HuH-7 (cell line): ENCODE measurements at regions not wholly inside any gene's neighbourhood (a gene's known extent, or its start where the extent isn't known, plus 50 kb on each side); places are given as distances from the start of the nearest gene placed in this dataset.

Experiments used
- DNase-seq: peaks from one replicate; pipeline ENCODE4 v3.0.0; 2011; ENCODE audit warnings: low spot score

DNA sequence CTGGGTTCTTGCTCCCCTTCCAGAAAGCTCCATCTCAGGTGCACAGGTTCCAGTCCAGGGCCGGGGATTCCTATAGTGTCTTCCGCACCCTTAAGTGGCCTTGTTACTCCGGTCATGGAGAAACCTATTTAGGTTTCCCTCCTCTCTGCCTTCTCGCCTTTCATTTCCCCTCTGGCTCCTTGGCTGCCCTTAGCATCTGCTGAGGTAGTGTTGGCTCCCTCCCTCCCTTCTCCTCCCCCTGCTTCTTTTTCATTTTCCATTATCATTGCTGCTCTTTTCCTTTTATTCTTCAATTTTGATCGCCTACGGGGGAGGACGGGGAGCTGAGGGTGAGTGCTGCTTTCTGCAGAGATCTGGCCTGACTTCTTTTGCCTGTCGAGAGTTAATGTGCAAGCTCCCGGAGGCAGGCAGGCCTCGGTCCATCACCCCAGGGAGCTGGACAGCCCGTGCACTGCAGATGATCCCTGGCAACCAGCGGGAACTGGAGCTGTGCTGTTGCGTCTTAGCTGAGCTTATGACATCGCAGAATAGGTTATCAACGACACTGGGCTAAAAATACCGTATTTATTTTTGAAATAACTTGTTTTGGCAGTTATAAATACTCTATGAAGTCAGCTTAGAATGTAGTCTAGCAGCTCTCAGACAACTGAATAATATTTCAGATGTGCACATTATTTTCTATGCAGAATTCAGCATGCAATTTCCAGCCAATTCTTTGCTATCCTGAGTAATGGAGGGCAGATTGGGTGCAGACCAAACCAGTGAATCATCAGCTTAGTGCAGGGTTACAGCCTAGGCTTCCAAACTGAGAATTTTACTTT lies 141.9 kb downstream of the SLC4A3 start:
- DNase-seq, result no peak

DNA sequence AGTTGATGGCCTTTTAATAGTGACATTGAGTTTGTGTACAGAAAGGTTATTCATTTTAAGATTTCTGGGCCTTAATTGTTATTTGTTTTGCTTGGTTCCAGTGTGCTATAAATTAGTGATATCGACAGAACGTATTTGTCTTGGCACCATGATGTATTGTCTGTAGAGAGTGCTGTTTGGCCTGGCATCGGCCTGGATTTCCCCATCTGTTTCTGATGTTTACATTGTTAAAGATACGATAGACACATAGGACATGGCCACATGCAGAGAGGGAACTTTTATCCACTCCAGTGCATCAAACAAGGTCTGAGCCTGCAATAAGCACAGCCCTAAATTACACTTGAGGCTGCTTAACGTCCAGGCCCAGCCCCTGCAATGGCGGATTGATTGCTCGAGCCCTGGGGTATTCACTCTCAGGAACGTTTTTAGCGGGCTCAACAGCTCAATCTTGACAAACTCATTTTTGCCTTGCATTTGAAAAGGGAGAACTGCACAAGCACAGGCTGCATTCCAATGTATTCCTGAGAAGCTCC lies 144.7 kb downstream of the SLC4A3 start:
- no peak for DNase-seq

DNA sequence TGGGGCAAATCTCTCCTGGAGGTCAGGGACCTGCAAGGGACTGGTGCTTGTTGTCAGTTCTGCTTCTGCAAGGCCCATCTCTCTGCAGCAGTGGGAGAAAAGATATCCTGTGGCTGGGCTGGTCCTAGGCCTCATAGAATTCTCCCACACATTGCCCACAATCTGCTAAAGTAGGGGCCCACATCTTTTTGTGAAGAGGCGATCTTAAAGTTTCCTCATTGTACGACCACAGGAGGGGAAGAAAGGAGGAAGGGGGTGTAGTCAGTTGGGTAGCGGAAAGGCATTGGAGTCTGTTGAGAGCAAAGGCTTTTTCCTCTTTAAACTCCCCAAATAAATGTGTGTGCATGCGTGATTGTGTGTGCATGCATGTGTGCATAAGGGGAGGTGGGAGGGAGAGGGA lies 145.3 kb downstream of the SLC4A3 start:
- DNase-seq, result no peak

DNA sequence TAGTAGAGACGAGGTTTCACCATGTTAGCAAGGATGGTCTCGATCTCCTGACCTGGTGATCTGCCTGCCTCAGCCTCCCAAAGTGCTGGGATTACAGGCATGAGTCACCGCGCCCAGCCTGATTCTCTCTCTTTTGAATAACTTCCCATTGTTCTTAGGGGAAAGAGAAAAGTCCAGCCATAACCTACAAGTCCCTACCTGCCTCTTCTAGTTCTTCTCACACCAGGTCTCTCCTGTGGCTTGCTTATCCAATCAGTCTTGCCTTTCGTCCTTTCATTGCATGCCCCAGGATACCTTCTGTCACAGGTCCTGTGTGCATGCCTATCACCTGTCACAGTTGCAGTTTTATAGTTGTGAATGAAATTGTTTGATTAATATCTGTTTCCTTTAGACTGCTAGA lies 148.1 kb downstream of the SLC4A3 start:
- no peak for DNase-seq

DNA sequence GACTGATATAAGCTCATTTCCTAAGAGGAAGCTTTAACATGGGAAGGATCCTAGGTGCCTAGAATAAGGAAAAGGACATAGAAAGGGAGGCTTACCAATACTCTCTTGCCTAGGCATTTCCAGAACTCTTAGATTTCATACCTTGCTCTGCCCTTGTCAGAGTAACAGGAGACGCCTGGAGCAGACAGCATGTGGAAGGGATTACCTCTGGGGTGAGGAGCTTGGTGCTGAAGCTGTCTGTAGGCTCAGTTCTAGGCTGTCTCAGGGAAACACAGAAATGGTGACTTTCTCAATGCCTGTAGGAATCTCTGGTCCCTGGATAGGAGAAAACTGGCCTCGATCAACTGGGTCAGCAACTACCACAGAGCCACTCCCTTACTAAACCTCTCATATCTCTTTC lies 150.0 kb downstream of the SLC4A3 start:
- DNase-seq, result no peak

DNA sequence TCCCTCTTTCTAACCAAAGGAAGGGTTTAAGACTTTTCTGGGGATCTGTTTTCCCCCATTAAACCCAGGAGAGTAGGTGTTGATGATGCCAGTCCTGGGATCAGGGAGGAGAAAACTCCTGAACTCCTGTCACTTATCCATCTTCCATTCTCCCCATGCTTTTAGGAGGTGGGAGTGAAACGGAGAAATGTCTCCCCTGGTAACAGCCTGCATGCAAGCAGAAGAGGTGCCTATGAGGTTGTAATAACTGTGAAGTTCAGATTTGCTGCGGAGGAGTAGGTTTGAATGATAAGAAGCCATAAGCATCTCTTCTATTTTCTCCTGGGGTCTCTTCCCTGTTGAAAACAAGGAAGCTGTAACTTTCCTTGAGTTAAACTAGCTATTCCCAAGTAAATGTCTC lies 150.8 kb downstream of the SLC4A3 start:
- DNase-seq, result no peak

DNA sequence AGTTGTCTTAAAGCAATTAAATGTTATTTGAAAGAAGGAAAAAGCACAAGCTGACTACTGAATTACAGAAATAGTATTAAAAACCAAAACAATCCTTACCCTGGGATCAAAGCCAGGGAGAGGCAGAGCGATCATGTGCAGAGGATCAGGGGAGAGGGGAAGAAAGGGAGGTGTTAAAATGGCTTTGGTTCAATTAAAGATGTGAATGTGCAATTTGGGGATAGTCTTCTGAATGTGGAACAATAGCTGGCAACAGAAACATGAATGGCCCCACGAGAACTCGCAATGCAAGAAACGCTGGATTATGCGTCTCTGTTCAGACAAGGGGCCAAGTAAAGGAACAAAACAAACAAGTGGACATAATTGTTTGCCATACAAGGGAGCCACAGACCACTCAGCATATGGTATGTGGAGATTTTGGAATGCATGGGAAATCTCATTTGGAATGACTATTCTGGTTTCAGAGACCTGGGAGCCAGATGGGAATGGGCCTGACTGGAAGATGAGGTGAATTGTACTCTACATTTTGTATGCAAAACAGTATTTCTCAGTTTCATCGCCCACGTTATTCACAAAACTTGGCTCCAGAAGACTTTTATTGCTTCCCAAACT lies 155.4 kb downstream of the SLC4A3 start:
- DNase-seq, result no peak

DNA sequence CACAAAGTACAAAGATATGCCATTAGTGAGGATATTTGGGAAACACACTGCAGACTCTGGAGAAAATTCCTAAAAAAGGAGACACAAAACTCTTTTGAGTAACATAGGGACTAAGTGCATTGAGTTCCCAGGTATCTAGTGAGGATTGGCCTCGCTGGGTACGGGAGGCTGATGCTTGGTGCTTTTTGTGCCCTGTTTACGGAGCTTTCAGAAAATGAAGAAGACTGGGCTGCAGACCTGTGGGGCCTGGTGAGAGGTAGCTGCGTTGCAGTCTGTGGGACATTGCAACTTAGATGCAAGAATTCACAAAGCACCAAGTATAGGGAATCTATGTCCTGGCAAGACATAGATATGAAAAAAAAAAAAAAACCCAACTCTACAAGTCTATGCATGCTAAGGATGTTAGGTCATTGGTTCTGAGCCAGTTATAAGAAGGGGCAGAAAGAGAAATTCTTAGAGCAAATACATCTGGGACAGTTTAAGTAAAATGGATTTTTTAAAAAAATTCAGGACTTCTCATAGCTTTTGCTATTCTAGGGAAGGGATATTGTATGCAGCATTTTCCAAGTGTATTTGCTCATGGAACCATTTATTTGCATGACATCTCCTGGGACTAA lies 156.0 kb downstream of the SLC4A3 start:
- no peak for DNase-seq

DNA sequence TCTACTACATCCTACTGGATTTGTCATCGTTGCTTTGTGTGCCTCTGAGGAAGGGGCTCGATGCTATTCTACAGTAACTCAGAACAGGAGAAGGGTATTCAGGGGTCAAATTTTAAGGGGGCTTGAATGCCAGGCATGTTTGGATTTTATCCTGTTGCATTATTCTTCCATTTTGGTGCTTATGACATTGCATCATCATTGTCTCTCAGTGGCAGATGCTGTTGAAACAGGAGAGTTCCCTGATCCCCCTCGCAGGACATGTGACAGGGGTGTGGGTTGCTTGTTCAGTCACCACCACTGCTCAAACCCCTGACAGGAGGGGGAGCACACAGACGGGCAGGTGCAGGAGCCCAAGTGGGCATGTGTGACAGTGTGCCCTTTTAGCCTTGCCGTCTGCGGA lies 156.7 kb downstream of the SLC4A3 start:
- no peak for DNase-seq

DNA sequence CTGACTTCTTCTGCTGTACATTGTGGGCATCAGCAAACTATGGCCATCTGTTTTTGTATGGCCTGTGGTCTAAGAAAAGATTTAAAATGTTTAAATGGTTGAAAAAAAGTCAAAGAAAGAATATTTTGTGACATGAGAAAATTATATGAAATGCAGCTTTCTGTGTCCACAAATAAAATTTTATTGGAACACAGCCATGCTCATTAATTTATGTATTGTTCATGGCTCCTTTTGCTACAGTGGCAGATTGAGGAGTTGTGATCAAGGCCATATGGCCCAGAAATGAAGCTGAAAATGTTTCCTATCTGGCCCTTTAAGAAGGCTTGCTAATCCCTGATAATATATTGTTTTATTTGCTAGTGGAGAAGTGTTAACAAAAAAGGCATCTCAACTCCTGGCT lies 162.0 kb downstream of the SLC4A3 start:
- DNase-seq, result no peak

DNA sequence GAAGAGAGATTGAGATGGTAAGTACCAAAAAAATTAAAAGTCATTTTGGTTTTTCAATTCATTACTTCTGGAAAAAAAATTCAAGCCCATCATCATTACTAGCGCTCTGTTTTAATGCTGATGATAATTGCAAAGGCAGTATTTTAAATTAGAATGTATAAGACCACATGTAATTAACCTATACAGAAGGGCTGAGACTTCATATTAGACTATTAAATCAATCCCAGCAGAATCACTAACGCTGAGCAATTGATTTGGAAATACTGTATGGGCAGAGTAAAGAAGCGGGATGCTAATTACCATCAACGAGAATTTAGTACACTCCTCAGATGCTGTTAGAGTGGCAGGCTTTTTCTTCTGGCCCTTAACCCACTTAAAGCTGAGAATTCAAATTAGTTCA lies 165.0 kb downstream of the SLC4A3 start:
- DNase-seq, result no peak

DNA sequence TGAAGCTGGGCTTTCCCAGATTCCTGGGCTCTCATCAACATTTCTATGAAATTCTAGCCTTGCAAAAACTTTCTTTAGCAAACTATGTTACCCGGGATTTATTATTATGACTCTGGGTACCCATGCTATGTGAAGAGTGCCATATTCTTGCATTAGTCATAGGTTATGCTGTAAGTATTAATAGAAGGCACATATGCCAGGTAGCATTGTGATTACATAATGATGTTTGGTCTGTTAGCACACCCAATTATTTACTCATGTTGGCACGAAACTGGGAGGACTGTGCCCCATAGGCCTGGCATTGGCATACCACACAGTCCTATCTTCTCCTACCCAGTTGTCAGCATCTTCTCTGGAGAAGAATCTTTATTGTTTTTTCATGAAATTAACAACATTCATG lies 171.0 kb downstream of the SLC4A3 start:
- no peak for DNase-seq

DNA sequence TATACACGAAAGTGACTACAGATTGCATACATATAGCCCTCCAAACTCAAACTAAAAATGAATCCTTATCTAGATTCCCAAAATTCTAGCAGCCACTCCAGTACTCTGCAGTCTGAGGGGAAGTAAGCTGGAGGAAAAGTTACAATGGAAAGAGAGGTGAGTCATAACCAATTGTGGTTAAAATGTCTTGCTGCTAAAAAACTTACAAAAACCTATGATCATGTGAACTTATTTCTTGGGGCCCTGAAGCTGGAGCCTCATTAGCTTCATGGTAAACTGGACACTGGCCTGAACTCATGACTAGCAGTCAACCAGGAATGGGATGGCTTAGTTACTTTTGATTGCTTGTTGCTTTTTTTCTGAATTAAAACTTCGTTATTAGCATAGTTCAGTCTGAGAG lies 175.9 kb downstream of the SLC4A3 start:
- no peak for DNase-seq

DNA sequence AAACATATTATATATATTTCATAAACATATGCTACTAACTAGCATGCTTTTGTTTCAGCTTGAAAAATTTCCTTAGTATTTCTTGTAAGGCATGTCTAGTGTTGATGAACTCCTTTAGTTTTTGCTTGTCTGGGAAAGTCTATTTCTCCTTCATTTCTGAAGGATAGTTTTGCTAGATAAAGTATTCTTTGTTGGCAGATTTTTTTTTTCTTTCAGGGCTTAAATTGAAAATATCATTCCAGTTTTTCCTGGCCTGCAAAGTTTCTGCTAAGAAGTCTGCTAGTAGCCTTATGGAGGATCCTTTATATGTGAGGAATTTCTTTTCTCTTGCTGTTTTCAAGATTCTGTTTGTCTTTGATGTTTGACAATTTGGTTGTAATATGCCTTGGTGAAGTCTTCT lies 183.5 kb downstream of the SLC4A3 start:
- DNase-seq, result no peak

DNA sequence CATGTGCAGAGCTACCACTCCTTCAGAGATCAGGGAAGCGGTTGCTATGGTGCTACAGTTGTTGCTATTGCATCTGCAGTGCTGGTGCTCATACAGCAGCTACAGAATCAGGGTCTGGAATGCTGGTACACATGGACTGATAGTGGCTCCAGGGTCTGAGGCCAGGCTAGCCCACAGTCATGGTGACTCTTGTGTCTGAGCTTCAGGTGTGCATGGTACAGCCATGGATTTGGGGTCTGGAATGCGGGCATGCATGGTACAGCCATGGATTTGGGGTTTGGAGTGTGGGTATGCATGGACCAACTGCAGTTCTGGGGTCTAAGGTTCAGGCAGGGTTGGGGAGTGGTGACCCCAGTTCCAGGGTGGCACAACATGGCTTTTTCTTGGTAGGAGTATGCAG lies 185.2 kb downstream of the SLC4A3 start:
- DNase-seq, result no peak

DNA sequence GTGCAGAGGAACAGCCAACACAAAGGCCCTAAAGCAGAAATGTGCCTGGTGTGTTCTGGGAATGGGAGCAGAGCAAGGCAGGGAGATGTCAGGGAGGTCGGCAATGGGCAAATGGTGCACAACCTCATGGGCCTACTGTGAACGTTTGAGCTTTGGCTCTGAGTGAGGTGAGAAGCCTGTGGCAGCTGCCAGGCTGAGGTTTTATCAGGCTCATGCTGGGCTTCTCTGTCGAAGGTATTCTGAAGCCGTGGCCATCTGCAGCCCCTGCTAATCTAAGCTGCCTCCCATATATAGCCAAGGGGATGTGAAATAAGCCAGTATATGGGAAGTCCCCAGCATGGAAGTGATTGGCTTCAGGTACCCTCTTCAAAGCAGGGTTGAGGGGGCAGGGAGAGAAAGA lies 193.3 kb downstream of the SLC4A3 start:
- DNase-seq, result no peak

DNA sequence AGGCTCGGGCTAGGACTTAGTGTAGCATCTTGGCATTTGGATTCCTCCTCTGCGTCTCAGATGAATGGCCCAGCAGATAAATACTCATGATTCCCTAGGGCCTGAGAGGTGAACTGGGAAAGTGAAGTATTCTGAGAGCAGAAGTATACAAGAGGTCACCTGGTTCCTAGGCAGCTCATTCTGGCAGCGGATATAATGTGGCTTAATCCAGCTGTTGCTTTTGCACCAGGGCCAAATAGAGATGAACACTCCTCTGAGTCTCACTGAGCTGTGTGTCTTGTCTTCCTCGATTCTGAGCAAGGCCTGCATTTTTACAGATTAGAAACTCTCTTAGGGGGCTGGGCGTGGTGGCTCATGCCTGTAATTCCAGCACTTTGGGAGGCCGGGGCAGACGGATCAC lies 196.1 kb downstream of the SLC4A3 start:
- no peak for DNase-seq

DNA sequence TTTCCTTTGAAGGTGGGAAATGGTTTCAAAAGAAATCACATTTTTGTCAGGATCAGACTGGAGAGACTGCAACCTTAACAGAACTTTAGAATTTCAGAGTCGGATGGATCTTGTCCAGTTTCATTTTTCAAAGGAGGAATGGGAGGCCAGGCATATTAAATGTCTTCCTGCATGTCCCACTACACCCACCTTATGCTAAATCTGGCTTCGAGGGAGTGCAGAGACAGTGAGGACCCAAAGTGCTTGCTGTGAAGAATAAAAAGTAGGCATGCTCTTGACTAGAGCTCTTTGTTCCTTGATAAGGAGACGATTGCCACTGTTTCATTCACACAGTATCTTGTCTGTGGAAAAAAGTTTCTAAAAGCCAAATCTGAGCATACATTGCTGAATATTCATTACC lies 197.6 kb downstream of the SLC4A3 start:
- no peak for DNase-seq

DNA sequence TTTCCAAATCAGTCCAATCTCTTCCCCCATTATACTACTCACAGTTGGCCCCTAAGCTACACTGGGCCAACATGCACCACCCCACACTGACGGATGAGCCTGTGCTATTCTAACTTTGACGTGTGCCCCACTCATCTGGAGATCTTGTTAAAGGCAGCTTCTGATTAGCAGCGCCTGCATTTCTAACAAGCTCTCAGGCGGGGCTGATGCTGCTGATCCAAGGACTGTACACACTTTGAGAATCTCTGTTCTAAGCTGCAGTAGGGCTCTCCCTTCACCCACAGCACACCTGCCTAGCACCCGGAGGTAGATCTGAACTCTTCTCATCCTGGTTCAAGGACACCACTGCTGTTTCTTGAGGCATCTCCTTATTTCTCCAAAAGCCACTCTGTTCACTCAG lies 200.7 kb downstream of the SLC4A3 start:
- no peak for DNase-seq

DNA sequence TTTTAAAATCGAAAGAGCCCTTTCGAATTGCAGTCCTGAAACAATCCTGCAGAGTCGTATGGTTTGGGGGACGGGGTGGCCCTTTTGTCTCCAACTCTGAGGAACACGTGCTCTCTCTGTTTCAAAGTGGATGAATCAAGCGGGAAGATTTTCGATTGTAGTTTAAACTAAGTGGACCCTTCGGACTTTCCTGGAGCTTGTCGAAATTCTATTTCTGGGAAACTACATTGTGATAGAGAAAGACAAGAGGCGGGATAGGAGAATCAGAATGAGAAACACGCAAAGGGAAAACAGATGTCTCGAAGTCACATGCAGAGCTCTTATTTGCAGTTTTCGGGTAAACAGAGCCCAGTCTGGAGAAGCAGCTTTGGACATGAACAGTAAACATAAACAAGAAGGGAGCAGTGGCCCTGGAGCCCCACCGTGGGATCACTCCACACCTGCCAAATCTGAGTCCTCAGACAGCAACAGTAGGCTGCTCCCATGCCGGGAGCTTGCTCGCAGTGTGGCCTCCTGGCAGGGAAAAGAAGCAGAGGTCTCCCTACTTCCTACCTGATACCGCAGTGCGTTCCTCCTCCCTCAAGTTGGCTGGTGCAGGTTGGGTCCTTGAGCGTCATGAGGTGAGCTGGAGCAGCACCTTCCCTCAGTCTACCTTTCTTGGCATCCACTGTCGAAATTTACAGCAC lies 202.4 kb downstream of the SLC4A3 start:
- DNase-seq, result no peak

DNA sequence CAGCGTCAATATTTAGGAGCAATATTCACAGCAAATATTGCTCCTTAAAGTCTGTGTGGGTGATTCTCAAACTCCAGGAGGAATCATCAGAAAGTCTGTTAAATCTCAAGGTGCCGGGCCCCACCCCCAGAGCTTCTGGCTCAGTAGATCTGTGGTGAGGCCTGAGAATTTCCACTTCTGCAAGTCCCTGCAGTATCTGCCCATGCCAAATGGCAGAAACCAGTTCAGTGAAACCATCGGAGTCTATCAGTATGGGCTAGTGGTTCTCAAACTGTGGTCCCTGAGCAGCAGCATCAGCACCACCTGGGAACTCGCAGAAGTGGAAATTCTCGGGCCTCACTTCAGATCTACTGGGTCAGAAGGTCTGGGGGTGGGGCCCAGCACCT lies 202.9 kb downstream of the SLC4A3 start:
- DNase-seq, result no peak

DNA sequence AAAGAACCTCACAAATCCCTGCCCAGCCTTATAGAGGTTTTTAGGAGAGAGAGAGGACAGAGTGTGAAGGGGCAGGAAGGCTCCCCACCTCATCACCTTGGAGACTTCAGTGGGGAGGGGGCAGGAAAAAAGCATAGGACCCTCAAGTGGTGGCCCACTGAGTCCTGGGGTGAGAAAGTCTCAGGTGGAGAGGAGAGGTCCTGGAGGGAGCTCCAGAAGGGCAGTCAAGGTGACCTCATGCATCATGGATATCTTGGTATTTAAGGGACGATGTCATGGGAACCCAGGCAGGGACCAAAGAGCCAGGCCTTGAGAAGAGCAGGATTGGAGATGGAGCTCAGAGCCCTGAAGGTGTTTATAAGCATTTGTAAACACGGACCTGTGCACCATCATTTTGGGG lies 204.5 kb downstream of the SLC4A3 start:
- no peak for DNase-seq

DNA sequence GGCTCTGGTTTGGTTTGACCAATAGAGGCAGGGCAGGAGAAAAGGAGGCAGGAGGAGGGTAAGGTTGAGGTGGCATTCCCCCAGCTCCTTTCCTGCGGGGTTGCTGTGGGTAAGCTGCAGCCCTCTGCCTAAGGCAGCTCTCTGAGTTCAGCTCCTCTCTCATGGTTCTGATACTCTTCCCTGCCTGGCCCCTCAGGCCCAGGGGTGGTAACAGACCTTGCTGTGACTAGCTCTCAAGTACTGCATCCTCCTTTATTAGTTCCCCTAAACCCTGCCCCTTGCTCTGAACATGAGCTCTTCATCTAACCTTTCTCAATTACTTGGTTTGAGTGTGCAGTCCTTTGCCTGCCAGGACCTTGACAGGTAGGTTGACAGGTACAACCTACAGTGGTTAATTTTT lies 205.5 kb downstream of the SLC4A3 start:
- DNase-seq, result no peak
